K562 (cell line): ENCODE measurements at regions not wholly inside any gene's neighbourhood (a gene's known extent, or its start where the extent isn't known, plus 50 kb on each side); places are given as distances from the start of the nearest gene placed in this dataset.

Experiments used
- ATAC-seq: fragments of 200-7000 bp; cut with Tn5 transposase; 3 replicates; pipeline ENCODE4 v1.9.1; 2020; ENCODE audit warnings: moderate library complexity
- BruUV-seq: library from RNA; stranded (reverse); fragments of 400-500 nt; replicated peaks from 2 replicates; lab custom pipeline; 2021; lab: Mats Ljungman, UMichigan
- CTCF ChIA-PET: fragments of 300-600 bp; formaldehyde crosslinking; extraction: SDS; loops from one replicate; lab custom pipeline; 2021; ENCODE audit warnings: low intra/inter-chr PET ratio; lab: Yijun Ruan, JAX
- POLR2A ChIA-PET: fragments of 300-600, 350-650 bp; sonication (Branson Sonifier 250); formaldehyde crosslinking; extraction: SDS; loops from one replicate; lab custom pipeline; 2021; ENCODE audit warnings: antibody characterized with exemption, inconsistent platforms; lab: Yijun Ruan, JAX
- DNase-seq, 4 experiments: peaks; one replicate each; pipeline versions ENCODE4 v3.0.0 to v3.0.0-alpha.2; 2011 to 2018; ENCODE audit warnings: low spot score in 3 of 4, mixed read lengths in 3 of 4; ENCODE audit errors: extremely low read depth in 1 of 4
- FAIRE-seq: peaks from 2 replicates; lab custom pipeline; 2011; peaks lifted over from hg19 to GRCh38; lab: Jason Lieb, UNC
- H2AFZ ChIP-seq: 2 replicates; pipeline ENCODE4 v1.6.0; 2011; ENCODE audit warnings: low read depth, low read length, control low read depth, inconsistent platforms
- H3K27ac ChIP-seq: fragments of 200-600 bp; 3 replicates; pipeline ENCODE4 v1.8.0; 2011; ENCODE audit warnings: low read depth, mild to moderate bottlenecking, control low read depth, inconsistent platforms, low read length, moderate library complexity, mixed read lengths; ENCODE audit errors: extremely low read depth
- H3K27me3 ChIP-seq, 2 experiments: fragments of 300-600 bp in 1 of 2; 2 replicates in 1 of 2; 3 replicates in 1 of 2; pipeline versions ENCODE4 v1.6.0 to v1.8.0; 2011; ENCODE audit warnings: inconsistent platforms in 2 of 2, low read length in 2 of 2, mild to moderate bottlenecking in 1 of 2, mixed read lengths in 1 of 2, moderate library complexity in 1 of 2; ENCODE audit not compliant: control insufficient read depth in 2 of 2, insufficient read depth in 2 of 2
- H3K36me3 ChIP-seq: fragments of 300-600 bp; 3 replicates; pipeline ENCODE4 v1.8.0; 2011; ENCODE audit warnings: mild to moderate bottlenecking, low read length, inconsistent platforms; ENCODE audit not compliant: control insufficient read depth, insufficient read depth
- H3K4me1 ChIP-seq, 2 experiments: fragments of 200-600 bp in 1 of 2; replicated peaks in 1 of 2; 2 replicates in 1 of 2; 3 replicates in 1 of 2; pipeline versions ENCODE4 v1.5.1 to v1.8.0; 2011; ENCODE audit warnings: inconsistent platforms in 2 of 2, low read length in 2 of 2, mild to moderate bottlenecking in 1 of 2, mixed read lengths in 1 of 2, moderate library complexity in 1 of 2; ENCODE audit not compliant: control insufficient read depth in 2 of 2, insufficient read depth in 2 of 2
- H3K4me2 ChIP-seq: 2 replicates; pipeline ENCODE4 v1.6.1; 2011; ENCODE audit warnings: low read length, control low read depth, inconsistent platforms, mixed read lengths; ENCODE audit not compliant: insufficient read depth
- H3K4me3 ChIP-seq: fragments of 200-600 bp; sonication (generic), shearing (Covaris generic); 2 replicates; pipeline ENCODE4 v1.5.1; 2016; ENCODE audit warnings: control low read depth, inconsistent platforms
- H3K79me2 ChIP-seq: fragments of 200-600 bp; 3 replicates; pipeline ENCODE4 v1.8.0; 2011; ENCODE audit warnings: low read length, inconsistent platforms; ENCODE audit not compliant: control insufficient read depth, insufficient read depth
- H3K9ac ChIP-seq, 2 experiments: 2 replicates each; pipeline versions ENCODE4 v1.6.0 to v1.6.1; 2011; ENCODE audit warnings: low read depth in 2 of 2, low read length in 2 of 2, control low read depth in 1 of 2, inconsistent platforms in 1 of 2, mild to moderate bottlenecking in 1 of 2, mixed read lengths in 1 of 2; ENCODE audit not compliant: insufficient read depth in 1 of 2
- H3K9me1 ChIP-seq: one replicate; pipeline ENCODE4 v1.6.0; 2011; ENCODE audit warnings: inconsistent platforms, mild to moderate bottlenecking, low read length, moderate library complexity; ENCODE audit not compliant: control insufficient read depth, insufficient read depth
- H3K9me3 ChIP-seq: replicated peaks from 2 replicates; pipeline ENCODE4 v1.5.1; 2011; ENCODE audit warnings: low read depth, low read length, inconsistent platforms; ENCODE audit not compliant: control insufficient read depth, insufficient read depth
- H4K20me1 ChIP-seq: replicated peaks from 2 replicates; pipeline ENCODE4 v1.6.1; 2011; ENCODE audit warnings: low read length, inconsistent platforms, mixed read lengths; ENCODE audit not compliant: control insufficient read depth, insufficient read depth
- FUS ChIP-seq: fragments of 200-400 bp; formaldehyde crosslinking; optimal IDR thresholded peaks from 2 replicates; pipeline ENCODE3; 2017; ENCODE audit warnings: low read depth, low read length
- HMG20B ChIP-seq: fragments of 250-450 bp; sonication (Bioruptor Pico); IDR thresholded peaks from 2 replicates; pipeline ENCODE4 v1.5.0; 2021; ENCODE audit warnings: mild to moderate bottlenecking
- JUNB ChIP-seq: fragments of 450-650 bp; formaldehyde crosslinking; conservative IDR thresholded peaks from 2 replicates; pipeline ENCODE4 v1.4.0; 2020; ENCODE audit warnings: mild to moderate bottlenecking
- KLF16 ChIP-seq: IDR thresholded peaks from 2 replicates; pipeline ENCODE4 v1.6.1; 2016; ENCODE audit warnings: antibody characterized with exemption
- MITF ChIP-seq: IDR thresholded peaks from 2 replicates; pipeline ENCODE4 v1.6.1; 2014; ENCODE audit warnings: antibody characterized with exemption
- RAD21 ChIP-seq, 2 experiments: fragments of 250-450 bp in 1 of 2; fragments of 450-650 bp in 1 of 2; sonication (Bioruptor Pico) in 1 of 2; formaldehyde crosslinking in 1 of 2; IDR thresholded peaks in 1 of 2; conservative IDR thresholded peaks in 1 of 2; 2 replicates each; pipeline versions ENCODE4 v1.4.0 to v1.8.0; 2020 to 2022; ENCODE audit warnings: mild to moderate bottlenecking in 2 of 2, moderate library complexity in 1 of 2
- SMARCE1 ChIP-seq: fragments of 450-650 bp; IDR thresholded peaks from 2 replicates; pipeline ENCODE4 v1.7.1; 2016; ENCODE audit warnings: mild to moderate bottlenecking
- TAF15 ChIP-seq: fragments of 200-400 bp; formaldehyde crosslinking; IDR thresholded peaks from 2 replicates; pipeline ENCODE4 v1.6.1; 2017; ENCODE audit warnings: mild to moderate bottlenecking, low read depth, low read length, moderate library complexity
- THRB ChIP-seq: fragments of 450-650 bp; formaldehyde crosslinking; conservative IDR thresholded peaks from 2 replicates; pipeline ENCODE4 v1.4.0; 2022; ENCODE audit warnings: mild to moderate bottlenecking, missing genetic modification characterization
- ZBTB7A ChIP-seq: IDR thresholded peaks from 2 replicates; pipeline ENCODE4 v1.6.1; 2011; ENCODE audit warnings: low read depth, mild to moderate bottlenecking, low read length, moderate library complexity, borderline replicate concordance; ENCODE audit not compliant: control insufficient read depth
- WGBS: fragments of 100-300 bp; shearing (Covaris generic); methylation state at CpG from one replicate; pipeline ENCODE4 v1.1.6; 2016; ENCODE audit warnings: low coverage, mixed read lengths; ENCODE audit not compliant: insufficient coverage; ENCODE audit errors: missing lambda C conversion rate; 5-methylcytosine and 5-hydroxymethylcytosine counted together
- in situ Hi-C: fragments of 300-500 bp; cut with MboI; formaldehyde crosslinking; loops from 4 replicates; pipeline ENCODE4 v1.15.0; 2018; ENCODE audit warnings: inconsistent platforms, mixed read lengths
- intact Hi-C: fragments of 100-400 bp; cut with micrococcal nuclease; formaldehyde crosslinking; loops from 2 replicates; pipeline ENCODE4 v1.14.2; 2022
- TF ChIP-seq, protein P1 (sequence below): fragments of 250-450 bp; sonication (Bioruptor Pico); IDR thresholded peaks from 2 replicates; pipeline ENCODE4 v1.5.0; 2021
- TF ChIP-seq, protein P2 (sequence below), 2 experiments: IDR thresholded peaks; 2 replicates each; pipeline ENCODE4 v1.6.1; 2012; ENCODE audit warnings: improper control_type of control experiment in 2 of 2, low read depth in 2 of 2, low read length in 2 of 2, borderline replicate concordance in 1 of 2

DNA sequence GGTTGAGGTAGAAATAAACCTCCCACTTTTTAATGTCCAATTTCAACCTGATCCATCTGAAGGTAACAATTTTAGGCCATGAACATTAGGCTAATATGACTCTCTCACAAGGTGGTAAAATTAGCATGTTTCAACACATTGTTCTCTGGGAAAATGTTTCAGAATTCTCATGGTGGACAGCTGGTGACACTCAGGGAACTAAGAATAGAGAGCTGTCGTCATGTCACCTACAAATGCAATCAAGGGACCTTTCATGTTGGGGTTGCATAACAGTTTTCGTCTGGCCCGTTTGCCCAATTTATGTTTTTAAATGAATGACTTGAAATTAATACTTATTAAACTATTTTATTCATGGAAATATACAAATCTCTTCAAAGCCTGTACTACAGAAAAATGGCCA is 180.7 kb upstream of the PRICKLE1 start (continued):
- TF ChIP-seq RAD21 (CRISPR knock-in tag; conservative IDR thresholded peaks at IDR 0.05 in 1 of 2, IDR thresholded peaks at IDR 0.05 in 1 of 2) (no peak), THRB (CRISPR knock-in tag) (no peak)

GRCh38 chr12:42769455-42769854 is 179.9 kb upstream of the PRICKLE1 start:
- H3K4me1 ChIP-seq = no peaks in the 10 kb centered on the region
- H4K20me1 ChIP-seq = no peaks in the 10 kb centered on the region
- H3K4me2 ChIP-seq = no peak overlapping the region
- H3K9me3 ChIP-seq = no peaks in the 10 kb centered on the region
- DNase-seq = no peak
- ChIA-PET CTCF (no interaction called here), POLR2A (no interaction called here)
- no TSS peak for BruUV-seq
- H3K9me1 ChIP-seq = no peaks in the 10 kb centered on the region
- intact Hi-C loops (no loop called here), in situ Hi-C loops (no loop called here)
- no peak overlapping the region for H3K9ac ChIP-seq
- H3K79me2 ChIP-seq = no peaks in the 10 kb centered on the region
- FAIRE-seq = no peak
- TF ChIP-seq, protein P1, sequence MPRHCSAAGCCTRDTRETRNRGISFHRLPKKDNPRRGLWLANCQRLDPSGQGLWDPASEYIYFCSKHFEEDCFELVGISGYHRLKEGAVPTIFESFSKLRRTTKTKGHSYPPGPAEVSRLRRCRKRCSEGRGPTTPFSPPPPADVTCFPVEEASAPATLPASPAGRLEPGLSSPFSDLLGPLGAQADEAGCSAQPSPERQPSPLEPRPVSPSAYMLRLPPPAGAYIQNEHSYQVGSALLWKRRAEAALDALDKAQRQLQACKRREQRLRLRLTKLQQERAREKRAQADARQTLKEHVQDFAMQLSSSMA (CRISPR knock-in tag) = no peak
- TF ChIP-seq TAF15 (no peak), SMARCE1 (no peak), MITF (no peak), JUNB (CRISPR knock-in tag) (no peak), FUS (no peak), HMG20B (CRISPR knock-in tag) (no peak), KLF16 (no peak), ZBTB7A (no peak)
- TF ChIP-seq, protein P2, sequence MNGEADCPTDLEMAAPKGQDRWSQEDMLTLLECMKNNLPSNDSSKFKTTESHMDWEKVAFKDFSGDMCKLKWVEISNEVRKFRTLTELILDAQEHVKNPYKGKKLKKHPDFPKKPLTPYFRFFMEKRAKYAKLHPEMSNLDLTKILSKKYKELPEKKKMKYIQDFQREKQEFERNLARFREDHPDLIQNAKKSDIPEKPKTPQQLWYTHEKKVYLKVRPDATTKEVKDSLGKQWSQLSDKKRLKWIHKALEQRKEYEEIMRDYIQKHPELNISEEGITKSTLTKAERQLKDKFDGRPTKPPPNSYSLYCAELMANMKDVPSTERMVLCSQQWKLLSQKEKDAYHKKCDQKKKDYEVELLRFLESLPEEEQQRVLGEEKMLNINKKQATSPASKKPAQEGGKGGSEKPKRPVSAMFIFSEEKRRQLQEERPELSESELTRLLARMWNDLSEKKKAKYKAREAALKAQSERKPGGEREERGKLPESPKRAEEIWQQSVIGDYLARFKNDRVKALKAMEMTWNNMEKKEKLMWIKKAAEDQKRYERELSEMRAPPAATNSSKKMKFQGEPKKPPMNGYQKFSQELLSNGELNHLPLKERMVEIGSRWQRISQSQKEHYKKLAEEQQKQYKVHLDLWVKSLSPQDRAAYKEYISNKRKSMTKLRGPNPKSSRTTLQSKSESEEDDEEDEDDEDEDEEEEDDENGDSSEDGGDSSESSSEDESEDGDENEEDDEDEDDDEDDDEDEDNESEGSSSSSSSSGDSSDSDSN (IDR thresholded peaks at IDR 0.05; ENCODE audit: borderline replicate concordance in 1 of 2, low read depth in 2 of 2, low read length in 2 of 2) = no peak
- H2AFZ ChIP-seq = no peak overlapping the region
- WGBS = 0% methylated on average over 1 of the region's 1 CpG
- no peak overlapping the region for H3K27ac ChIP-seq
- H3K36me3 ChIP-seq = no peaks in the 10 kb centered on the region
- no peak overlapping the region for H3K4me3 ChIP-seq
- ATAC-seq = no peak
- H3K27me3 ChIP-seq = no peaks in the 10 kb centered on the region
